Fibroblast of lung (primary cell): ENCODE measurements at regions not wholly inside any gene's neighbourhood (a gene's known extent, or its start where the extent isn't known, plus 50 kb on each side); places are given as distances from the start of the nearest gene placed in this dataset.

Experiments
- DNase-seq, 2 donors: peaks; one replicate each; pipeline versions ENCODE4 v3.0.0 to v3.0.0-alpha.2; 2010; ENCODE audit warnings: low read depth in 2 of 2
- H2AFZ ChIP-seq: 2 replicates; pipeline ENCODE4 v1.5.1; 2012; ENCODE audit warnings: low read length, control low read depth, inconsistent platforms
- H3K27ac ChIP-seq: 2 replicates; pipeline ENCODE4 v1.5.1; 2011; ENCODE audit warnings: low read length, control low read depth; ENCODE audit not compliant: insufficient read depth
- H3K27me3 ChIP-seq: 2 replicates; pipeline ENCODE4 v1.5.1; 2011; ENCODE audit warnings: mild to moderate bottlenecking, low read length; ENCODE audit not compliant: control insufficient read depth, insufficient read depth
- H3K36me3 ChIP-seq: 2 replicates; pipeline ENCODE4 v1.5.1; 2011; ENCODE audit warnings: low read length; ENCODE audit not compliant: control insufficient read depth, insufficient read depth
- H3K4me1 ChIP-seq: 2 replicates; pipeline ENCODE4 v1.5.1; 2011; ENCODE audit warnings: low read length; ENCODE audit not compliant: control insufficient read depth, insufficient read depth; ENCODE audit errors: extremely low read depth
- H3K4me2 ChIP-seq: 2 replicates; pipeline ENCODE4 v1.5.1; 2011; ENCODE audit warnings: low read length, control low read depth; ENCODE audit not compliant: insufficient read depth; ENCODE audit errors: extremely low read depth
- H3K4me3 ChIP-seq, 4 experiments: fragments of 200-600 bp in 1 of 4; sonication (generic) in 1 of 4; replicated peaks in 1 of 4; 2 replicates each; pipeline ENCODE4 v1.5.1; 2011 to 2016; ENCODE audit warnings: low read length in 4 of 4, low read depth in 3 of 4, mild to moderate bottlenecking in 3 of 4, control low read depth in 2 of 4, inconsistent platforms in 1 of 4, mixed read lengths in 1 of 4; ENCODE audit not compliant: insufficient read depth in 1 of 4; ENCODE audit errors: control extremely low read depth in 1 of 4
- H3K79me2 ChIP-seq: 2 replicates; pipeline ENCODE4 v1.5.1; 2012; ENCODE audit warnings: mild to moderate bottlenecking, low read length, inconsistent platforms; ENCODE audit not compliant: control insufficient read depth, insufficient read depth
- H3K9ac ChIP-seq: 2 replicates; pipeline ENCODE4 v1.5.1; 2011; ENCODE audit warnings: mild to moderate bottlenecking, low read length, control low read depth; ENCODE audit not compliant: insufficient read depth
- H3K9me3 ChIP-seq: 2 replicates; pipeline ENCODE4 v1.5.1; 2012; ENCODE audit warnings: low read depth, low read length; ENCODE audit not compliant: control insufficient read depth, insufficient read depth
- H4K20me1 ChIP-seq: 2 replicates; pipeline ENCODE4 v1.5.1; 2011; ENCODE audit warnings: low read length; ENCODE audit not compliant: control insufficient read depth, insufficient read depth; ENCODE audit errors: extremely low read depth
- CTCF ChIP-seq, 2 donors: IDR thresholded peaks in 1 of 2; conservative IDR thresholded peaks in 1 of 2; 1 replicate in 1 of 2; 2 replicates in 1 of 2; pipeline ENCODE4 v1.5.1; 2011 to 2012; ENCODE audit warnings: low read length in 2 of 2, control low read depth in 1 of 2, inconsistent platforms in 1 of 2, low read depth in 1 of 2, mild to moderate bottlenecking in 1 of 2
- EZH2 ChIP-seq: IDR thresholded peaks from 2 replicates; pipeline ENCODE4 v1.5.1; 2012; ENCODE audit warnings: low read length, control low read depth, mild to moderate bottlenecking; ENCODE audit errors: missing control alignments

GRCh38 chr2:19632403-19632991, 269.3 kb downstream of the TTC32 start:
- Histone ChIP-seq H3K27ac (no peak overlapping the region), H3K9me3 (no peaks in the 10 kb centered on the region), H2AFZ (no peak overlapping the region), H4K20me1 (no peaks in the 10 kb centered on the region), H3K27me3 (no peaks in the 10 kb centered on the region), H3K4me2 (no peak overlapping the region), H3K4me3 (no peak overlapping the region), H3K36me3 (no peaks in the 10 kb centered on the region), H3K9ac (no peak overlapping the region), H3K4me1 (peaks cover 5% of the 10 kb centered on the region), H3K79me2 (no peaks in the 10 kb centered on the region)
- DNase-seq: peak; percentile 22 to 34
- TF ChIP-seq EZH2: no peak
- TF ChIP-seq CTCF (conservative IDR thresholded peaks at IDR 0.05 in 1 of 2, IDR thresholded peaks at IDR 0.05 in 1 of 2; ENCODE audit: low read depth in 1 of 2, low read length in 2 of 2): no peak

- Histone ChIP-seq H4K20me1 (no peaks in the 10 kb centered on the region), H3K4me3 (no peak overlapping the region), H3K27me3 (no peaks in the 10 kb centered on the region), H2AFZ (no peak overlapping the region), H3K4me2 (no peak overlapping the region), H3K9ac (no peak overlapping the region), H3K27ac (no peak overlapping the region), H3K9me3 (no peaks in the 10 kb centered on the region), H3K4me1 (peaks cover 5% of the 10 kb centered on the region), H3K36me3 (no peaks in the 10 kb centered on the region), H3K79me2 (no peaks in the 10 kb centered on the region)
- no peak for DNase-seq
- TF ChIP-seq CTCF (conservative IDR thresholded peaks at IDR 0.05 in 1 of 2, IDR thresholded peaks at IDR 0.05 in 1 of 2; ENCODE audit: low read depth in 1 of 2, low read length in 2 of 2) (no peak), EZH2 (no peak)
Observed at GRCh38 chr2:19631871-19632270, 269.9 kb downstream of the TTC32 start.

- Histone ChIP-seq H3K4me3 (no peak overlapping the region), H3K79me2 (no peaks in the 10 kb centered on the region), H4K20me1 (no peaks in the 10 kb centered on the region), H3K9ac (no peak overlapping the region), H3K4me2 (no peak overlapping the region), H3K9me3 (no peaks in the 10 kb centered on the region), H3K27me3 (no peaks in the 10 kb centered on the region), H3K4me1 (peaks cover 5% of the 10 kb centered on the region), H3K27ac (no peak overlapping the region), H3K36me3 (no peaks in the 10 kb centered on the region), H2AFZ (no peak overlapping the region)
- no peak for TF ChIP-seq EZH2
- TF ChIP-seq CTCF (conservative IDR thresholded peaks at IDR 0.05 in 1 of 2, IDR thresholded peaks at IDR 0.05 in 1 of 2; ENCODE audit: low read depth in 1 of 2, low read length in 2 of 2): no peak
- no peak for DNase-seq
Observed at GRCh38 chr2:19630921-19631320, 270.9 kb downstream of the TTC32 start.
